Occipital lobe (tissue), 1 donor: ENCODE measurements at regions not wholly inside any gene's neighbourhood (a gene's known extent, or its start where the extent isn't known, plus 50 kb on each side); places are given as distances from the start of the nearest gene placed in this dataset.
"Not testable (repeated sequence)": the region's sequence is repeated elsewhere in the genome, so short reads cannot be mapped to it uniquely, and the experiment has no call there.

Source experiments
- DNase-seq: peaks from one replicate; lab custom pipeline; 2025; lab: John Stamatoyannopoulos, UW

GRCh38 chr6:85285114-85285513, 164.8 kb upstream of the NT5E start:
- no peak for DNase-seq

GRCh38 chr6:85283436-85283835, 166.4 kb upstream of the NT5E start:
- no peak for DNase-seq

- no peak for DNase-seq
These were observed 171.3 kb upstream of the NT5E start for GRCh38 chr6:85278466-85279035.

- DNase-seq: not testable (repeated sequence)
These were observed 173.9 kb upstream of the NT5E start for GRCh38 chr6:85276026-85276425.

GRCh38 chr6:85275338-85275985, 174.4 kb upstream of the NT5E start:
- DNase-seq: no peak

- DNase-seq: no peak
These were observed 176.0 kb upstream of the NT5E start for GRCh38 chr6:85273870-85274269.

- no peak for DNase-seq
These were observed 176.8 kb upstream of the NT5E start for GRCh38 chr6:85273046-85273445.

- DNase-seq: no peak
These were observed 177.3 kb upstream of the NT5E start for GRCh38 chr6:85272592-85272991.

- no peak for DNase-seq
These were observed 187.3 kb upstream of the NT5E start for GRCh38 chr6:85262621-85263020.

- DNase-seq: no peak
These were observed 188.6 kb upstream of the NT5E start for GRCh38 chr6:85261271-85261670.

- no peak for DNase-seq
These were observed 194.2 kb upstream of the NT5E start for GRCh38 chr6:85255661-85256060.

GRCh38 chr6:85252552-85252951, 197.3 kb upstream of the NT5E start:
- DNase-seq: no peak

- no peak for DNase-seq
These were observed 197.8 kb upstream of the NT5E start for GRCh38 chr6:85252085-85252484.

GRCh38 chr6:85251300-85251699, 198.6 kb upstream of the NT5E start:
- no peak for DNase-seq

GRCh38 chr6:85250586-85251220, 199.2 kb upstream of the NT5E start:
- no peak for DNase-seq

GRCh38 chr6:85245004-85245403, 204.9 kb upstream of the NT5E start:
- DNase-seq: no peak

- DNase-seq: no peak
These were observed 208.3 kb upstream of the NT5E start for GRCh38 chr6:85241498-85242052.

GRCh38 chr6:85240787-85241385, 209.0 kb upstream of the NT5E start:
- no peak for DNase-seq

- DNase-seq: no peak
These were observed 212.4 kb upstream of the NT5E start for GRCh38 chr6:85237478-85237877.

GRCh38 chr6:85236636-85237035, 213.2 kb upstream of the NT5E start:
- no peak for DNase-seq

GRCh38 chr6:85227345-85227744, 222.5 kb upstream of the NT5E start:
- DNase-seq: not testable (repeated sequence)

- DNase-seq: not testable (repeated sequence)
These were observed 237.1 kb upstream of the NT5E start for GRCh38 chr6:85212794-85213193.
